NCI-H526 (cell line): ENCODE measurements at regions not wholly inside any gene's neighbourhood (a gene's known extent, or its start where the extent isn't known, plus 50 kb on each side); places are given as distances from the start of the nearest gene placed in this dataset.
"Not testable (repeated sequence)": the region's sequence is repeated elsewhere in the genome, so short reads cannot be mapped to it uniquely, and the experiment has no call there.

Source experiments
- DNase-seq, 2 experiments: peaks; one replicate each; lab custom pipeline; 2025; lab: John Stamatoyannopoulos, UW

DNA sequence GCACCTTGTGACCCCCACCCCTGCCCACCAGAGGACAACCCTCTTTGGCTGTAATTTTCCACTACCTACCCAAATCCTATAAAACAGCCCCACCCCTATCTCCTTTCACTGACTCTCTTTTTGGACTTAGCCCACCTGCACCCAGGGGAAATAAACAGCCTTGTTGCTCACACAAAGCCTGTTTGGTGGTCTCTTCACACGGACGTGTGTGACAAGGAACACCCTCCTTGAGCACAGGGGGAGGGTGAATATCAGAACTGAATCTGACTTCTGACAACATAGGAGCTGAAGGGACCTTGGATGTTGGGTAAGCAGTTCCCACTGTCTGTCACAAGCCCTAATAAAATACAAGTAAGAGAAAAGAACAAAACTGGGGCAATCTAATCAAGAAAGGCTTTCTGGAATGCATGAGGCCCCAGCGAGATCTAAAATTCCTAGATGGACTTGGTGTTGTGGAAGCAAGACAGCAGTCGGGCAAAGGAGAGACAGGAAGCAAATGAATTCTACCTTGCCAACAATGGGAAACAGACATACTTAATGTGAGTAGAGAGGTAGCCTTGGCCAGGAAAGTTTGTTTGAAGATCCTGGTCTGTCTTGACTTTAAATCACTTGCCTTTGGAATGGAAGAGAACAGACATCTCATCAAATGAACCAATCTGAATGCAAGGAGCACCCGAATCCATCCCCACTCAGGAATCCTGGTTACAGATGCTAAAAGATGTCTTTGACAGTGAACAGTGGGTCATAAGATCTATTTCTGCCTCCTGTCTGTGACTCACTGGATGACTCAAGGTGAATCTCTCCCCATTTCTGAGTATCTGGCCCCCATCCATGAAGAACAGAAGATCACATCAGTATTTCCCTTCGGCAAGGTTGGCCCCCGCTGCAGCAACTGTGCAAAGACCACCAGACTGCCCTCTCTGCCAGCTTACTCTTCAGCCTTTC is 53.3 kb downstream of the OLFML3 start:
- no peak for DNase-seq

DNA sequence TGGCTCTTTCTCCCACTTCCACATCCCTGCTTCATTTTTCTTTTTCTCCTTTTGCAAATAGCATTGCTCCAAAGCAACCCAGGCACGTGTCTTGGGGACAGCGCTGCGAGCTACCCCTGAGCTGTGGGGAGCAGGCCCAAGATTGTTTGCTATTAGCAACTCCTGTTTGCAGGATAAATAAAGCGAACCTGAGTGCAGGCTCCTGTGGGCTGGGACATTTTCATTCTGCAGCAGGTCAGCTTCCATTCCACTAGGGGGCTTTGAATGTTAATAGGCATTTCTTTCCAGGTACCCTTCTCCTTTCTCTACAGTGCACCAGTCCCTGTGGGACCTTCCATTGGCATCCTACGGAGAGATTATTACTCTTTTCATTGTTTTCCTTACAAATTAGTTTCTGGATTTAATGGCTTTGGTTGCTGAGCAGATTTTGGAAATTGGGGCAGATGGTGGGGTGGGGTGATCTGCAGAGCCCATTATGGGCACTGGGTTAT is 54.0 kb downstream of the OLFML3 start:
- DNase-seq = peak; percentile 35 to 57

DNA sequence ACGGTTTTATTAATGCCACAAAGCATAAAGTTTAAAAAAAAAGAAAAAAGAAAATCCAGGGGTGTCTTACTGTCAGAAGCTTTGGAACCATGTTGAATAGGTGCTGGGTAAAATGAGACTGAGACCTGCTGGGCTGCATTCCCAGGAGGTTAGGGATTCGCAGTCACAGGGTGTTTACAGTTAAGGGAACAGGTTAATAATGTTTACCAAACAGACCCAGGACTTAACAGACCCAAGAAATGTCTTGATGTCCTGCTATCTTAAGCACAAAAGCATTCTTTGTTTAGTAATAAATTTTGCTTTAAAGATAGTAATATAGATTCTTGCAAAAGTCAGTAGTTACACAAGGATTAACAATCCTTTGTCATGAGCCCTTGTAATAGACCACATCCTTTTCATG is 54.7 kb downstream of the OLFML3 start:
- no peak for DNase-seq

DNA sequence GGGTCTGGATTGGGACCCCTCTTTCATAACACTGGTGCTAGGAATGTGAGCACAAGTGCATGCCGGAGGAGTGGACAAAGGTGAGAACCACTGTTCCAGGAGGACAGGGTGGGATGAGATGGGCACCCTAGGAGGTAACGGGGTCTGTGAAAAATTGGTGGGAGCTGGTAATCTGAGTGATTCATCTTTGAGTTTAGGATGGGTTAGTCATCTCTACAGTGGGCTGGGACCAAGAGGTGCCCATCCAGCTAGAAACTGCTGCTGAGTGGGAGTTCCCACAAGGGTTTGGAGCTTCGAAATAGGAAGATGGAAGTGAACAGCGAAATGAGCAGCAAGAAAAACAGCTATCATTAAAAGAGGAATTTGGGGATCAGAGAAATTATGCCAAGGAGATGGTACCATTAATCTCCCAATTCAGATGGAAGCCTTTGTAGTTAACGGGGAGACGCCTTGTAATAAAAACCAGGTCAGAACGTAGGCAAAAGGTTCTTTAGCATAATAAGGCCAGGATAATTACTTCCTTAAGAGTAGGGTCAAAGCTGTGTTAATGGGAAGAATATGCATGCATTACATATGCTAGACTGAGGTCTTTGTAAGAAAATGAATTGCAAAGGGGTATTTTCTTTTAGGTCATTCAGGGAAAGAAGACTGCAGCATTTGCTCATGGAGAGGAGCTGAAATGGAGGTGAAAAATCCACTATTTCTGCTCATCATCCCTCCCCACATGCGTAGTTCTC is 55.5 kb downstream of the OLFML3 start:
- no peak for DNase-seq

DNA sequence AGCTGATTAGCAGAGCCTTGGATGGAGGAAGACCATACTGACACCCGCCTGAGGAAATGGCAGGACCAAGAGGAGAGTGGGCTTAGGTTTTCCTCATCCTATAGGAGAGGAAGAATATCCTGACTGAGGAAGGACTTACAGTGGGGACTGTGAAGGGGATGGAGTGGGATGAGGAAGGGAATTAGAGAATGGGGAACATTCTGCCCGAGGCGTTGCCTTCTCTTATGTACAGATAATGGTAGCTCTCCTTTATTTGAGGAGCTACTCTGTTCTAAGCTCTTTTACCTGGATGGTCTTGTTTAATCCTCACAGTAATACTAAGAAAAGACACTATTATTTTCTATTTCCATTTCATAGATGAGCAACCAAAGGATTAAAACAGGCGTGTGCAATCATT is 56.0 kb downstream of the OLFML3 start:
- no peak for DNase-seq

DNA sequence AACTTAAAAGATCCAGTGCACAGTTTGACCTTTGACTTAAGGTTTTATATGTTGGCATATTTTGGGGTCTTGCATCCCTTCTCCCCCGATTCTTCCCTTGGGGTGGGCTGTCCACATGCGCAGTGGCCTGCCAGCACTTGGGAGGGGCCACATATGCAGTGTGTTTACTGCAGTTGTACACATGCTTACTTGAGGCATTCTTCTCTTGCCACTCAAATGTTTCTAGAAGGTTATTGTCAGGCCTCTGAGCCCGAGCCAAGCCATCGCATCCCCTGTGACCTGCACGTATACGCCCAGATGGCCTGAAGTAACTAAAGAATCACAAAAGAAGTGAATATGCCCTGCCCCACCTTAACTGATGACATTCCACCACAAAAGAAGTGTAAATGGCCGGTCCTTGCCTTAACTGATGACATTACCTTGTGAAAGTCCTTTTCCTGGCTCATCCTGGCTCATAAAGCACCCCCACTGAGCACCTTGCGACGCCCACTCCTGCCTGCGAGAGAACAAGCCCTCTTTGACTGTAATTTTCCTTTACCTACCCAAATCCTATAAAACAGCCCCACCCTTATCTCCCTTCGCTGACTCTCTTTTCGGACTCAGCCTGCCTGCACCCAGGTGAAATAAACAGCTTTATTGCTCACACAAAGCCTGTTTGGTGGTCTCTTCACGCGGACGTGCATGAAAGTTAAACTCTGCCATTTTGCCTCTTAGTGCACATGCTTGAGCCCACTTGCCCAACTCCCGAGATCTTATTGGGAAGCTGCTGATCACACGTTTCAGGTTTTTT is 57.8 kb downstream of the OLFML3 start:
- DNase-seq = not testable (repeated sequence)

DNA sequence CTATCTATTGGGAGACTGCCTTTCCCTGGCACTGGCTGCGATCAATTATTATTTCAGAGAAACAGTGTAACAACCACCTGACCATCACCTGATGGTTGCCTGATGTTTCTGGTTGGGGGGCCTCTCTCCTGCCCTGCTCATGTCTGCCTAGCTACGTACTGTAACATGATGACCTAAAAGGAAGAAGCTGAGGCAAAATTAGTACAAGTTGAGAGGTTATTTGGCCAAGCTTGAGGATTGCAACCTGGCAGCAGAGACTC is 58.3 kb downstream of the OLFML3 start:
- no peak for DNase-seq

DNA sequence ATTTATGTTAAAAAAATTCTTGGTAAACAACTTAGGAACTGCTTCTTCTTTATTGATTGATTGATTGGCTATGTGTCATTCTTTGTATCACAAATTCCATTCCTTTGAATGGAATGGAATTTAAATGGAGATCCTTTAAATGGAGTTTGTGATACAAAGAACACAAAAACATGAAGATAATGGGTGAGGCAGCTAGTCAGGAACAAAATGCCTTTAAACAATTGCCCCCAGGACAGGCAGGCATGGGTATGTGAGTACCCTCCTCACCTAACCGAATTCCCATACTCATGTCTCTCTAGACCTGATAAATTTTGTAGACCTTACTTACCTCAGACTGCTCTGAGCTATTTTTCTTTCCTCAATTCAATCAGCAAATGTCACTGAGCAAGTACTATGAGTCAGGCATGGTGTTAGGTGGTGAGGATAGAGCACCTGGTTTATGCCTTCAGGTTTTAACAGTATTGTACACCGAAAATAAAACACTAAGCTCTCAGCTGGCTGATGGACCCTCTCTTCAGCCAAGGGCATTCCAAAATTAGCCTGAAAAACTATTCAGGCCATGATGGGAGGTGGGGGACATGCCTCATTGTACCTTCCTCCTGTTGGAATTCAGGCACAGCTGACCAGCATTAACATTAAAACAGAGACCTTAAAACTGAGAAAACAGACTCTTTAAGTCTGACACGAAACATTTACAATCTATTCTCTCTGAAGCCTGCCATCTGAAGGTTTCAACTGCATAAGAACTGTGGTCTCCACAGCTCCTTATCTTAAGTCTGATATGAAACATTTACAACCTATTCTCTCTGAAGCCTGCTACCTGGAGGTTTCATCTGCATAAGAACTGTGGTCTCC is 58.9 kb downstream of the OLFML3 start:
- DNase-seq = no peak
